Activated CD4-positive, CD25-positive, alpha-beta regulatory T cell treated with anti-CD3 and anti-CD28 coated beads, Interleukin-2, amount 50 U/mL, for 16 hours (primary cell): ENCODE measurements at regions not wholly inside any gene's neighbourhood (a gene's known extent, or its start where the extent isn't known, plus 50 kb on each side); places are given as distances from the start of the nearest gene placed in this dataset.

Source experiments
- DNase-seq: peaks from one replicate; pipeline ENCODE4 v3.0.0-alpha.2; 2020; ENCODE audit warnings: low read depth, low spot score

DNA sequence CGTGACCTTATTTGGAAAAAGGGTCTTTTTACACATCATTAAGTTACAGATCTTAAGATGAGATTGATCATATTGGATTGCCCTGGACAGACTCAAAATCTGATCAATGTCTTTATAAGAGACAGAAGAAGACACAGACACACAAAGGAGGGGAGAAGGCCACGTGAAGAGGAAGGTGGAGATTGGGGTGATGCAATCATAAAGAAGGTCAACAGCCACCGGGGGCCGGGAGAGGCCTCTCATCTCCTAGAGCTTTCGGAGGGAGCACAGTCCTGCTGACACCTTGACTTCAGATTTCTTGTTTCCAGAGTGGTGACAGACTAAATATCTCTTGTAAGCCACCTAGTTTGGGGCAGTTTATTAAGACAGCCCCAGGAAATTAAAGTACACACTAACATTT is 204.6 kb upstream of the CSF3R start:
- no peak for DNase-seq

DNA sequence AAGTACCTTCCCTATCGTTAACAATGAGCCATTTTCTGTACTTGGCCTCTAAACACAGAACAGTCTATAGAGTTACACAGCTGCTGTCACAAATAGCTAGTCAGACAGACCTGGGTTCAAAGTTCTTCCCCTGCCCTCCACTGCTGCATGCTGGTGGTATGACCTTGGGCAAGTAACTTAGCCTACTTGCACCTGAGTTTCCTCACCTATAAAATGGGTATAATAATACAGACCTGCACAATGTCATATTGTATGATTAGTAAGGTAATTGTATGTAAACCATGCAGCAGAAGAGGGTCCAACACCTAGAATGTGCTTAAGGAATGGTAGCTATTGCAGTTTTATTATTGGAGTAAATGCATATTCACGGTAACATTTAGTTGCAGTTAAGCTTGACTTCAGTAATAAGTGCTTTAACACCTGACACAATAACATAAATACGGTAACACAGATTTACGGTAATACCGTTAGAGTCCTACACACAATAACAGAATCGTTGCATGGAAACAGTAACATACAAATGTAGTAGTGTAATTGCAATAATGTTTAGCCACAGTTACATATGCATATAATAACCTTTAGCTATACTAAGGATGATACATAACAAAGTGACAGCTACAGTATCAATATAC is 193.3 kb upstream of the CSF3R start:
- no peak for DNase-seq

DNA sequence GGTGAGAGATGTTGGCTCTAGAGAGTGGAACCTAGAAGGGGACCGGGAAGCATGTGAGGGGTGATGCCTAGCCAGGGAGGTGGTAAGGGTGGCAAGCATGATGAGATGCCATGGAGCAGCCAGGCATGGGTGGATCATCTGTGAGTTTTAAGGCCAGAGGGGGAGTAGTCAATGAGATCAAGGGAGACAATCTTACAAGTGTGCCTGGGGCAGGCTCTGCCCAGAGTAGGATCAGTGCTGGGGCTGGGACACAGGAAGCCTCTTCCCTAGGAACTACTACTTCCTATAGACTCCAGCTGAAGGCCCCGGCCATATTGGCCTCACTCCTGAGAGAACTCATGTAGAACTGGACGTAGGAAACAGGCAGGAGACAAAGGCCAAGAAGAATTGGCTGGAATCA is 192.4 kb upstream of the CSF3R start:
- DNase-seq = no peak

DNA sequence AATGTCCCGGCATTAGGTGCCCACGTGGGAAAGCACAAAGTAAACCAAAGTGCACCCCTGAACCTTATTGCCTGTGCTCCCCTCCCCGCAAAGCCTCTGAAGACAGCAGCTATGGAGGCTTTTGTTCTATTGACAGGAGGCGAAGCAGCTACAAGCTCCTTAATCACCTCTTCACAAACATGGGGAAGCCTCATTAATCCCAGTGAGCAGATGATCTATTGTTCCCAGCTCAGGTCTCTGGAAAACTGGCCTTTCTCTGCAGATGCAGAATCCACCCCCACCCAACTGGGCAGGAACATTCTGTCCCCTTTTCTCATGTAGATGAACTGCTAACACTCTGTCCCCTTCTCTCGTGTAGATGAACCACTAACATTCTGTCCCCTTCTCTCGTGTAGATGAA is 190.5 kb upstream of the CSF3R start:
- DNase-seq = no peak

DNA sequence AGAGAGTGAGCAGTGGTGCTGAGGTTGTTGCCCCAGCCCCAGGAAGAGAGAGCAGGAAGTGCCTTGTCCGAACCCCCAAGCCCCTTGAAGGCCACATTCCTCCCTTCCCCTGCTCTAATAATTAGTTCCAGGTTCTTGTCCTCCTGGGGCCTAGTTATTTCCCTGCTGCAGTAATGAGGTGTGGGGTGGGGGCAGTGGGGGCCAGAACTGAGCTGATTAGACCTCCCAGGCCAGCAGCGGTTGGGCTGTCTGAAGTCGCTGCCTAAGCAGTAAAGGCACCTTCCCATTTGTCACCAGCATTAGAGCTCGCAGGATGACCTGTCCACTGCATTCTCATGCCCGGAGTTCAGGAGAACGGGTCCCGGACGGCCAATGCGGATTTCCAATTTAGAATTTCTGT is 186.5 kb upstream of the CSF3R start:
- DNase-seq = no peak

DNA sequence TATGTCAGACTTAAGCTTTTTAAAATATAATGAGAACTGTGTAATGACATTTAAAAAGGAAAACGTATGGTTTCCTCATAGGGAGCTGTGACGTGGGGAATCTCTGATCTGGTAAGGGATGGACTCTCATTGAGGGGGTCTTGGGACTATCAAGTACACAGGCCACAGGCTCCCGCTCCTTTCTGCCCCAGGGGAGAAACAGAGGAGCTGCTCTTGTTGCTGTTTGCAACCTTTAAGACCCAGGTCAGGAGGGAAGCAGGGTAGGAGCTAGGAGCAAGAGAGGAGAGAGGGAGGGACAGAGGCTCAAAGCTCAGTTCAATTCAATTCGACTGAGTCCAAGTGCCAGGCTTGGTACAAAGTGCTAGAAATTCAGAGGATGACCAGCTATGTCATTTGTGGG is 185.1 kb upstream of the CSF3R start:
- DNase-seq = no peak

DNA sequence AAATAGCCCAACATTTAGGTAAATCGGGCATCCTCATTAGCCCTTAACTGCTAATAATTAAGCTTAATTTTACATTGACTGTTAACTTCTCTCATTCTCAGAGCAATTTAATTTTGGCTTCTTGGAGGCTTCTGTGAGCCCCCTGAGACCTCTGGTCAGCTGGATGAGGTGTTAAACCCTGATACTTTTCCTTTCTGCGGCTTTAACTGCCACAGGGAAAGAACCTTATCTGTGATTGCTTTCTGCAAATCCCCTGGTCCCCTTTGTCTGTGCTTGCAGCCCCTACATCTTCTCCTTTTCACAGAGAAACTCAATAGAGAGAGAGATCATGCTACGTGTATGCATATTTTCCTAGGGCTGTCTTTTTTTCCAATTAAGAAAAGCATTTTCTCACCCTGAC is 184.5 kb upstream of the CSF3R start:
- no peak for DNase-seq

DNA sequence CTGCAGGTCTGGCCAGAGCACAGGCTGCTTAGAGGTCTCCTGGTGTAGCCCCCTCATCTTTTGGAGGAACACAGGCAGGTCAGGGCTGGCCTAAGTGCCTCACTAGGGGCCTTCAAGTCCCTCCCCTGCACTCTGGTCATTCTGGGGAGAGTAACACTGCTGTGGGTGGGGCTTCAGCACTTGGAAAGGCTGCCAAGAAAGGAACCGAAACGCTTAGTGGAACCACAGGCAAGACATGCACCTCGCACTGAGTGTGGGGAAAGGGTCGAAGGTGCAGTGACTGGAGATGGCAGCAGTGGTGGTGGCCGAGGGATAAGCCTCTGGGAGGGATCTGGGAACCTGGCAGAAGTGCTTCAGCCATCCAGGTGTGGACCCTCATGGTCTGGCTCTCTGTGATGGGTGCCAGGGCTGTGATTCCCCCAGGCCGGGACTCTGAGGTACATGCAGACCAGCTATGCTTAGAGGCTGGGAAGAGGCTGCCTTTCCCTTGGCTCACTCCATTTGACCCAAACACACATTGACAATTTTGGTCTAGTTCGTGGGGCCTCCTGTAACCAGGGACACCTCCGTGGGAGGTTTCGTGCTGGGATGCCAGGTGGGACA is 182.9 kb upstream of the CSF3R start:
- DNase-seq = no peak

DNA sequence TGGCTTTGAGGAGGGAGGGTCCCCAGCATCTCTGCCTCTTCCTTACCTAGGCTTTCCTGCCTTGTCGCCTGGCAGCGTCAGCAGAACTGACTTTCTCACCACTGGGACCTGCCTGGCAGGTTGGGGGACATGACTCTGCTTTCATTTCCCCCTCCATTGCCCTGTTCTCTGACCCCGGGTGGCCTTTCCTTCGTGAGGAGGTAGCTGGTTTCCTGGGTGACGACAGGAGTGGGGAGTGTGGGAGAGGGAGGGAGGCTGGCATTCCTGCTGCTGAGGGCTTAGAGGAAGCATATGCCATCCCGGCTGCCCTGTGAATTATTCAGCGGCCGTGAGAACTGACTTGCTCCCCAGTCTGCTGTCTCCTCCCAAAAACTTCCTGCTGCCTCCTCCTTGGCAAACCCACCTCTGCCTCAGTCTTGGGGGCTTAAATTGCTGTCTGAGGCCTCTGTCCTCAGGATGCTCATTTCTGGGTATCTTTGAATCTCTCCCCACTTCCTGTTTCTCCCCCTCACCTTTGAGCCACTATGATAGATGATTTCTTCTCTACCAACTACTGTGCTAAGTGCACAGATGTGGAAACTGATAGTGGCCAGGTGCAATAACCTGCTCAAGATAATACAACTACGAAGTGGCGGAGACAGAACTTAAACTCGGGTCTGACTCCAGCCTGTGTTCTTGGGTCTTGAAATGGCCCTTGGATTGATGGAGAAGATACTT is 182.0 kb upstream of the CSF3R start:
- DNase-seq = no peak

DNA sequence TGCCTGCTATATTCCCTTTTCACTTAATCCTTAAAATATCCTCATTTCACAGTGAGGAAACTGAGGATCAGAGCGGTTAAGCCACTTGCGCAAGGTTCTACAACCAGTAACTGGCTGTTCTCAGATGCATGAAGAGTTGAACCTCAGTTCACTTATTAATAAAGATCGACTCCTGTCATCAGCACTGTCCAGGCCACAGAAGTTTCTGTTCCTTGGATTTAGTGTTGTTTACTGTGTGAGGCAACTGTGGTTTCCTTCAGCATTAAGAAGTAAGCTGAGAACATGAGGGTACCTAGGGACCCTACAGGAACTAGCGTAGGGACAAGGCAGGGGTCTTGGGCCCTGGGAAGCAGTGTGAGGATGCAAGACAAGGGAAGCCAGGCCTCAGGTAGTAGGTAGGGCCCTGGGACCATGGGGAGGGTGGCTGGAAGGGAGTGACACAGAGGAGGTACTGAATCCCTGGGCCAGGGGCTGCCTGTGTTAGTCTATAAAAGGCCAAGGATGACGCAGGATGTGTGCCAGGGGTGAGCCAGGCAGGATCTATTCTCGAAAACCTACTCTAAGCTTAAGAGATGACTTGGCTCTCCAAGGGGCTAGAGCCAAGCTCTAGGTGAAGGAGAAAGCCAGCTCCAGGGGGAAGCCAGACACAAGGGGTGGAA is 181.2 kb upstream of the CSF3R start:
- no peak for DNase-seq

DNA sequence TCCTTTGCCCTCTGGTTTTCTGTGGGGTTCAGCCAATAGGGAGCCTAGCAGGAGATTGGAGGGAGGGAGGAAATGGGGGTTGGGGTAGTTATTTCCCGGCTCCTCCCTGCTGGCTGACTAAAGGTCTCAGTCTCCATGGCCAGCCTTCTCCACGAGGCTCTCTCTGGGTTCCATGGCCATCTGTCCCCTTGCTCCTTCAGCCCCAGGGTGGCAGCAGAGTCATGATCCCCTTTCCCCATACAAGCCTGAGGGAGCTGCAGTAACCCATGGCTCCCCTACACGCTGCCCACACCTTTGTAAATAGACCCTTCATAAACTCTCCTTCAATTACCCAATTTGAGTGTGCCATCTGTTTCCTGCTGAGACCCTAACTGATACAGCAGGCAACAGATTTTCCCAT is 176.1 kb upstream of the CSF3R start:
- no peak for DNase-seq

DNA sequence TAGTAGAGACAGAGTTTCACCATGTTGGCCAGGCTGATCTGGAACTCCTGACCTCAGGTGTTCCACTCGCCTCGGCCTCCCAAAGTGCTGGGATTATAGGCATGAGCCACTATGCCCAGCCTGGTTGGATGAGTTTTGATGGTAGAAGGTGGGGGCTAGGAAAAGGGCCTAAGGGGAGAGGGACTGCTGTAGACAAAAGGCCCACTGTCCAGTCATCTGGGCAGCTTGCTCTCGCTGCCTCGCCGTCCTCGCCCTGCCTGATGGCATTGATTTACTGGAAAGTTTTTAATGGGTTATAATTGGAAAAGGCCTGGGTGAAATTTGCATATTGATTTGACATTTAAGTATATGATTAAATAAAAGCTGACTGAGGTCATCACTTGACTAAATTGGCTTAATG is 175.1 kb upstream of the CSF3R start:
- DNase-seq = no peak

DNA sequence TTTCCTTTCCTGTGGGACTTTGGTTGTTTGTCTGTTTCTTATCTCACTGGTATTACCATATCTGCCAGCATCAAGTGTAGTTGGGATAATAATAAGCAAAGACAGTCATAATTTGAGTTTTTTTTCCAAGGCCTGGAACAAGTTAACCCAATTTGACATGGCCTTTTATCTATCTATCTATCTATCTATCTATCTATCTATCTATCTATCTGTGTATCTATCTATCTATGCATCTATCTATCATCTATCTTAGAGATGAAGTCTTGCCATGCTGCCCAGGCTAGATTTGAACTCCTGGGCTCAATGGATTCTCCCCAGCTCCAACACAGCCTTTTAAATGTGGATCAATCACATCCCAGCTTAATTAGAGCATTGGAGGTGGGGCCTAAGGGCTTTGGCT is 174.1 kb upstream of the CSF3R start:
- DNase-seq = no peak

DNA sequence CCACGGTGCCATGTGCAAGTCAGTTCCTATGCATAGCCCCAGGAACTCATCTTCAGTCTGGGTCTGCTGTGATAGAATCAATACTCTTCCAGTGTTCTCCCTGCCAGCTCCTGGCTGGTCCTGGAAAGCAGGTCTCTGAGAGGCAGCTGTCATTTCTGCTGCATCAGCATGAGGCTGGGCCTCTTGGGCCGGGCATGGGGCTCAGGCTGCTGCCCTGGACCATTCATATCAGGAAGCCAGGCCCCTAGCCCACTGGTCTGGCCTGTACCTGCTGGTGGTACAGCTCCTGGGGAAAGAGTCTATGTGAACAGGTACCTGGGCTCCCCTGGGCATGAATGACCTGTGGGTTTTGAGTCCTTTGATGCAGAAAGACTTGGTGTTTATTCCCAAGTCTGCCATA is 173.6 kb upstream of the CSF3R start:
- DNase-seq = no peak

DNA sequence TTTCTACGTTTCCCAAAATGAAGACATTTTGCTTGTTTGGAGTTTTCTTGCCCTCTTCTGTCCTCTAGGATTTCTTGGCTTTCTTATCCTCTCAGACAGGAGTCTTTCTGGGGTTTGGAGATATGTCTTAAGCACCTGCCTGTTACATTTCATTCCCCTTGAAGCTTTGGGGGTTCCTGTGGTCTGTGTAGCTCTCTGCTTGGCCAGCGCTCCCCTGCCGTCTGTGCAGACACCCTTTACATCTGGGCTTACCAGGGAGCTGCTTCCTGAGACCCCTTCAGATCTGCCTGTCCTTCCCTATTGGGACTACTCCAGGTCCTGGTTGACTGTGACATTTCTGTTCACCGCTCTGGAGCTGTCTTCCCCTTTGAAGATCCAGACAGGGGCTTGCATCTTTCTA is 171.9 kb upstream of the CSF3R start:
- DNase-seq = no peak

DNA sequence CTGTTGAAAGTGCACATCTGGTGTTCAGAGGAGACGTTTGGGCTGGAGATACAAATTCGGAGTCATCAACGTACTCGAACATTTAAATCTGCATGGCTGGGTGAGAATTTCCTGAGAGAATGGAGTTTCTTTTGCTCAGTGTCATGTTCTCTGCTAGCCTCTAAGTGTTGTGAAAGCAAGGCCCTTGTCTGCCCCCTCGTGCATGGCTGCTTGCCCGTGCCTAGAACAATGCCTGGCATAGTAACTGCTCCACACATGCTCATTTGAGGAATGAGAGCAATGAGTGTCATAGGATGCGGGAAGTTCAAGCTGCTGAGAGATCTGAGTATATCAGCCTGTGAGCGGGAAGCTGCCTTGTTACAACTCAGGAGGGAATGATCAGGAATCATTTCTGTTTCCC is 171.1 kb upstream of the CSF3R start:
- no peak for DNase-seq

DNA sequence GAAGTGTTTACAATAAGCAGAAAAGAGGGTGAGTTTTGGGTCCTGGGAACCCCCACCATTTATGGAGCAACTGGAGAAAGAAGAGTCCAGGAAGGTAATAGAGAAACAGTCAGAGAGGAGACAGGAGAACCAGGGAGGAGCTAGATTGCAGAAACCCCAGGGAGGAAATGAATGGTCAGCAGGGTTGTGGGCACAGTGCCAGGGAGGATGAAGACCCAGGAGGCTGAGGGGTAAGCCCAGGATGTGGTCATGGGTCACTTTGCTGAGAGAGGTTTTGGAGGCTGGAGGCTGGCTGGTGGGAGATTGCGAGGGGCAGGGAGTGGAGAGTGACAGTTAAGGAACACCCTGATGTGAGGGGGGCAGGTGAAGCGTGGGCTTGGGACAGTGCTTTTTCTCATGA is 169.9 kb upstream of the CSF3R start:
- DNase-seq = no peak

DNA sequence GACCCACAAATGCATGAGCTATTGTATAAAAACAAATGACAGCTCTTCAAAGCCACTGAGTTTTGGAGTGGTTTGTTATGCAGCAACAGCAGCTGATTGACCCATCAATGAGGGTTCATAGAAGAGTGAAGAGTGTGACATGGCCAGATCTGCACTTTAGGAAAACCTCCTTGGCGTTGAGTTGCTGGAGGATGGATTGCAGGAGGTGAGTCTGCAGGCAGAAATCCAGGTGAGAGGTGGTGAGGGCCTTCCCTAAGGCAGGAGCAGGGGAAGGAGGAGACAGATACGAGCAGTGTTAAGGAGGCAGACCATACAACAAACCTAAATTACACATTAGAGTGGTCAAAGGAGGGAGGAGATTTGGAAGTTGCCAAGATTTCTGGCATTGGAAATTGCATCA is 169.3 kb upstream of the CSF3R start:
- no peak for DNase-seq

DNA sequence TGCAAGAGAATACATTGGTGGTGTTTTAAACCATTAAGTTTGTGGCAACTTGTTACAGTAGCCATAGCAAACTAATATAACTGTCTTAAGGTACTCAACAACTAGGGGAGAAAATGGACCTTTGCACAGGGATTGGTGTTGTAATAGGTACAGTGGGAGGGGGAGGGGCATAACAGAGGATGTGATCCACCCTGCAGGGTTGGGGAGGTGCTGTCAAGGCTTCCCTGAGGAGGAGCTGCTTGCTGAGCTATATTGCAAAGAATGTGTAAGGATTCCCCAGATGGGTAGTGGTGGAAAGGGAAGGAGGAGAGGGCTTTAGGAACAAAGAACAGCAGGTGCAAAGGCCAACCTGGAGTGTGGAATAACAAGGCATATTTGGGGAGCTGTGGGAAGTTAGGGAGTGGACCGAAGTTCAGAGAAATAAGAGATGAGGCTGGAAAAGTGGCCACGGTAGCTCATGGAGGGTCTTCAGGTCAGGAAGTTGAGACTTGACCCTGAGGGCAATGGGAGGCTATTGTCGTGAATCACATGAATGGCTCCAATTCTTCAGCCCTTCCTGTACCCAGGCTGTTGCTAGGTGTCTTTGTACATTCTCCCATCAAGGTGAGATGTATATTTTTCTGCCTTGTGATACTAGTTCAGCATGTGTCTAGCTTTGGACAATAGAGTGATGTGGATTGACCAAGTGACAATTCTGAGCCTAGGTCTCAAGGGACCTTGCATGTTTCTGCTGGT is 168.6 kb upstream of the CSF3R start:
- DNase-seq = no peak

DNA sequence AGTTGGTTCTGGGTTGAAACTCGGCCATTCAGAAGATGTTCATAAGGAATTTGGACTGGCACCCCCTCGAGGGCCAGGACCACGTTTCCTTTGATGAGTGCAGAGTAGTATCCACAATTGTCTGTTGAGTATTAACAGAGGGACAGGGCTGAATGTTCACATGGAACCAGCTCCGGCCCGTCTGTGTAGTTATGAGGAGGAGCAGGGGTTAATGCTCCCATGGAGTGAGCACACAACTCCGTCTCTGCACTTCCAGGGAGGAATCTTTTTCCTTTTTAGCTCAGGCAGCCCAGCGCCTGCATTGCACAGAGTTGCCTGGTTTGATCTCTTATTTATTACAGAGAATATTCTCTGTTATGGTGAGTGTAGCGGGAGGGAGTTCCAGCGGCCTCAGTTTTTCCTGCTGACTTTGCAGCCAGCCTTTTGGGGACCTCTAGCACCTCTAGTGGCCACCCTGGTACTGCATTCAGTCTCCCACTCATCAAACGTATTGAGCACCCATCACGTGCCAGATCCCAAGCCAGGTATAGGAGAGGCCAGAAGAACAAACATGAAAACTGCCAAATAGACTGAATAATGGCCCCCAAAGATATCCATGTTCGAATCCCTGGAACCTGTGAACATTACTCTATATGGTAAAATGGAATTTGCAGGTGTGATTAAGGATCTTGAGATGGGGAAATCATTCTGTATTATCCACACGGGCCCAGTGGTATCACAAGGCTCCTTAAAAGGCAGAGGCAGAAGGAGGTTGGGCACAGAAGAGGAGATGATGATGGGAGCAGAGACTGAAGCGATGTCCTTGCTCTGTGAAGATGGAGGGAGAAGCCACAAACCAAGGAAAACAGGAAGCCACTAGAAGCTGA is 167.7 kb upstream of the CSF3R start:
- peak; percentile 6 for DNase-seq

DNA sequence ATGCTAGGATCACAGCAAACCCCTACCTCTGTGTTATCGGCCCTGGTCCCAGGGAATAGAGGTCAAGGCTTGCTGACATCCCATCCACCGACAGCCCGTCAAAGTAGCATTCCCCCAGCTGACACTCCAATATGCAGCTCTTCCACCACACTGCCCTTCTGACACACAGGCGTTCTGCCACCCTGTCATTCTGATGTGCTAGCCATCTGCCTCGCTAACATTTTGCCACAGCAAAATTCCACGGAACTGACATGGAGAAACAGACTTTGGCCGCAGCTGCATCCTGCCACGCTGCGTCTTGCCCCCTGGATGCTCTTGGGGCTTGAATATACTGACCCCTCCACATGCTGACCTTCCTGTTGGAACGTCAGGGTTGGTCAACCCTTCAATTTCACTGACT is 163.2 kb upstream of the CSF3R start:
- DNase-seq = no peak
